Right lobe of liver (tissue), 6 donors: ENCODE measurements at regions not wholly inside any gene's neighbourhood (a gene's known extent, or its start where the extent isn't known, plus 50 kb on each side); places are given as distances from the start of the nearest gene placed in this dataset.

Experiments
- ATAC-seq, 4 donors: fragments of 200-7000 bp; cut with Tn5 transposase; one replicate each; pipeline ENCODE4 v1.9.1; 2020; ENCODE audit warnings: mild to moderate bottlenecking in 4 of 4, moderate library complexity in 4 of 4
- DNase-seq, 3 donors: peaks; one replicate each; pipeline ENCODE4 v3.0.0-alpha.2; 2020
- H3K27ac ChIP-seq, 3 donors: fragments of 200-600 bp; one replicate each; pipeline ENCODE4 v1.8.0; 2022
- H3K27me3 ChIP-seq, 2 donors: fragments of 200-600 bp; one replicate each; pipeline ENCODE4 v1.8.0; 2022
- H3K36me3 ChIP-seq, 4 donors: fragments of 200-600 bp; sonication (generic) in 1 of 4; one replicate each; pipeline versions ENCODE4 v1.5.1 to v1.8.0; 2017 to 2022; ENCODE audit warnings: control low read depth in 1 of 4
- H3K4me1 ChIP-seq, 4 donors: fragments of 200-600 bp; sonication (generic) in 1 of 4; one replicate each; pipeline versions ENCODE4 v1.5.1 to v1.8.0; 2017 to 2022; ENCODE audit warnings: control low read depth in 1 of 4
- H3K4me3 ChIP-seq, 3 donors: fragments of 200-600 bp; one replicate each; pipeline ENCODE4 v1.8.0; 2022
- H3K9me3 ChIP-seq, 4 donors: fragments of 200-600 bp; sonication (generic) in 1 of 4; one replicate each; pipeline versions ENCODE4 v1.5.1 to v1.8.0; 2017 to 2022; ENCODE audit warnings: control low read depth in 1 of 4
- POLR2A ChIP-seq: fragments of 450-650 bp; IDR thresholded peaks from one replicate; pipeline ENCODE4 v1.6.1; 2017; ENCODE audit warnings: antibody characterized with exemption, mild to moderate bottlenecking
- WGBS: methylation state at CpG from one replicate; pipeline ENCODE4 v1.1.6; 2018; ENCODE audit warnings: low coverage, low lambda C conversion rate; ENCODE audit not compliant: insufficient coverage; ENCODE audit errors: missing lambda C conversion rate; 5-methylcytosine and 5-hydroxymethylcytosine counted together
- intact Hi-C, 2 donors: fragments of 100-400 bp; cut with DNase I; formaldehyde crosslinking; loops; one replicate each; pipeline versions ENCODE4 v1.11.2 to v1.14.1; 2022
- TF ChIP-seq, protein P1 (sequence below), 4 donors: fragments of 200-600 bp in 3 of 4; fragments of 450-650 bp in 1 of 4; IDR thresholded peaks; one replicate each; pipeline versions ENCODE4 v1.5.1 to v1.8.0; 2016 to 2022; ENCODE audit warnings: antibody characterized with exemption in 4 of 4, mild to moderate bottlenecking in 2 of 4
- donor health status: DM: no; HTN: yes; CAD: no.
- donor health status: DM: no; HTN: no; CAD: no.
- donor health status: DM: no; HTN: no; CAD: no.
- donor health status: DM: no; HTN: yes; CAD: no.
- donor health status: DM: no; HTN: yes; CAD: no.

DNA sequence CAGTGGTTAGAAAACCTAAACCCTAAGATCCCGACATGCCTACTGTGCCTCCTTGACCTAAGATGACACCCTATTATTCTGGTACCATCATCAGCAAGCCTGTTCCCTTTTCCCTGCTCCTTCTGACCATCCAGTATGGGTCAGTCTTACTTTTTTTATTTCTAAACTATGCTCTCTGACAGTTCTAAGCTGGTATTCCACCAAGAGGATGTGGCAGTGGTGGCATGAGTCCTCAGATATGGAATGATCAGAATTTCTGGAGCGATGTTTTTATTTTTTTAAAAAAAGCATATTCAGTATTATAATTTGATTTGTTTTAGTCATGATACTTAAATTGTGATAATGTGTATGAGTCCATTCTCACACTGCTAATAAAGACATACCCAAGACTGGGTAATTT is 145.9 kb upstream of the LHCGR start:
- Histone ChIP-seq H3K36me3 (no peaks in the 10 kb centered on the region), H3K9me3 (no peaks in the 10 kb centered on the region), H3K4me1 (no peaks in the 10 kb centered on the region), H3K4me3 (no peak overlapping the region), H3K27me3 (no peaks in the 10 kb centered on the region), H3K27ac (no peak overlapping the region)
- 44% methylated on average over 2 of the region's 2 CpGs for WGBS
- DNase-seq (no peak), ATAC-seq (no peak)
- intact Hi-C loops, result no loop called here
- TF ChIP-seq POLR2A, result no peak
- TF ChIP-seq, protein P1, sequence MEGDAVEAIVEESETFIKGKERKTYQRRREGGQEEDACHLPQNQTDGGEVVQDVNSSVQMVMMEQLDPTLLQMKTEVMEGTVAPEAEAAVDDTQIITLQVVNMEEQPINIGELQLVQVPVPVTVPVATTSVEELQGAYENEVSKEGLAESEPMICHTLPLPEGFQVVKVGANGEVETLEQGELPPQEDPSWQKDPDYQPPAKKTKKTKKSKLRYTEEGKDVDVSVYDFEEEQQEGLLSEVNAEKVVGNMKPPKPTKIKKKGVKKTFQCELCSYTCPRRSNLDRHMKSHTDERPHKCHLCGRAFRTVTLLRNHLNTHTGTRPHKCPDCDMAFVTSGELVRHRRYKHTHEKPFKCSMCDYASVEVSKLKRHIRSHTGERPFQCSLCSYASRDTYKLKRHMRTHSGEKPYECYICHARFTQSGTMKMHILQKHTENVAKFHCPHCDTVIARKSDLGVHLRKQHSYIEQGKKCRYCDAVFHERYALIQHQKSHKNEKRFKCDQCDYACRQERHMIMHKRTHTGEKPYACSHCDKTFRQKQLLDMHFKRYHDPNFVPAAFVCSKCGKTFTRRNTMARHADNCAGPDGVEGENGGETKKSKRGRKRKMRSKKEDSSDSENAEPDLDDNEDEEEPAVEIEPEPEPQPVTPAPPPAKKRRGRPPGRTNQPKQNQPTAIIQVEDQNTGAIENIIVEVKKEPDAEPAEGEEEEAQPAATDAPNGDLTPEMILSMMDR (IDR thresholded peaks at IDR 0.05), result no peak

DNA sequence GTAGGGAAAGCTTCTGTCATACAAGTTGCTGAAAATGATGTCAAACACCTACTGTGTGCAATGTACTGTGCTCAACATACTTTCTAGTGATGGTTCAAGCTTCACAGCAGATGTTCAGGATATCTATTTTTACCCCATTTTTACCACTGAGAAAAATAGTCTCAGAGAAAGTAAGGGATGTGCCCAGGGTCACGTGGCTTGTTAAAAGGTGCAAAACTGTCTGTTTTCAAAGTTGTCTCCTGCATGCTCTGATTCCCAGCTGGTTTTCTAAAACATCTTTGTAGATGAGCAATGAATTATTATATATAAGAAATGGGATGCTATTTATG is 145.5 kb upstream of the LHCGR start:
- 40% methylated on average over 1 of the region's 1 CpG for WGBS
- H3K27ac ChIP-seq, result no peak overlapping the region

DNA sequence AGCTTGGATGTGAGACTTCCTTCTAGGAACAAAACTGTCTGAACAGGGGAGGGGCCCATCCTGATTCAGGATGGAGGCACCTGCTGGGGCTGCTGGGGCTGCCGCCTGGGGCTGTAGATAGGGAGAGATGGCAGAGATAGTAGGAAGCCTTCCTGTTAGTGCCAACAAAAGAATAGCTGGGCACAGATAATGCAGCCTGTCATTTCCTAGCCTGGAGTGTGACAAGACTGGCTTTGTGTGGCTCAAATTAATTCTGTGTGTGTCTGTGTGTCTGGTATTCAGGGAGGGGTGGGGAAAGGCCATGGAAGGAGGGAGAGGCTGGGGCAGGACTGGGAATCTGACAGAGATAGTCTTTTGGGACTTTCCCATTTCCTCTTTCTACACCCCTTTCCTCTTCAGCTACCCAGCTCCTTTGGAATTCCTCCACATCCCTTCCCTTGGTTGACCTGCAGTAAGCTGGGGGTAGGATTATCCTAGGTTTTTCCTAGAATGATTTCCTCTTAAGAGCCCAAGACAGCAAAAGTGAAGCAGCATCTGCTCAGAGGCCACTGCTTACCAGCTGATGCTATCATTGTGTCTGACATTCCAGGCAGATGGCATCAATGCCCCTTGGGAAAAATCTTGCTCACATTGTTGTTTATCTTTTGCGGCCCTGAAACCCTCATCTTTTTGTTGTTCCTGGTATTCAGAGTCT is 144.9 kb upstream of the LHCGR start:
- no peak overlapping the region for H3K4me3 ChIP-seq
- DNase-seq, result no peak
- WGBS, result 60% methylated on average over 1 of the region's 2 CpGs

More for the DNA sequence above, 145.5 kb upstream of the LHCGR start:
- intact Hi-C loops, result no loop called here
- no peak overlapping the region for H3K4me3 ChIP-seq
- no peaks in the 10 kb centered on the region for H3K4me1 ChIP-seq
- no peak for ATAC-seq
- H3K36me3 ChIP-seq, result no peaks in the 10 kb centered on the region
- no peaks in the 10 kb centered on the region for H3K27me3 ChIP-seq
- DNase-seq, result no peak
- TF ChIP-seq, protein P1 (IDR thresholded peaks at IDR 0.05), result no peak
- TF ChIP-seq POLR2A, result no peak
- no peaks in the 10 kb centered on the region for H3K9me3 ChIP-seq

DNA sequence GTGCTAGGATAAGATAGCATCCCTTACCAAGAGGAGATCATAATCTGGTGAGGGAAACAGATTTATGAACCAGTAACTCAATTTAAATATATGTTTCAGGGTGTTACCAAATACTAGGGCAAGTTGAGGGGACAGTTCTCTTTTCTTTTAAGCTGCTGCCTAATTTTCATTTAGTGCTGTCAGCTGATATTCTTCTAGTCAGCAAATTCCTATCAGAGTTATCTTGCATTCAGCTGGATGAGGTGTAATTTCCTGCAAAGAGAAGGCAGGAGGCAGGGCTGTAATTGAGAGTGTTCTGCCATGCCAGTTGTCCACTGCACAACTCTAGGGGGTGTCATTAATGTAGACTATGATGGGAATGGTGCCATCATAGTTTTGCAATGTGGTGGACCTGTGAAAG is 141.3 kb upstream of the LHCGR start:
- Histone ChIP-seq H3K9me3 (no peaks in the 10 kb centered on the region), H3K36me3 (no peaks in the 10 kb centered on the region), H3K27me3 (no peaks in the 10 kb centered on the region), H3K4me3 (no peak overlapping the region), H3K27ac (no peak overlapping the region), H3K4me1 (no peaks in the 10 kb centered on the region)
- intact Hi-C loops, result no loop called here
- DNase-seq (no peak), ATAC-seq (no peak)
- TF ChIP-seq, protein P1 (IDR thresholded peaks at IDR 0.05), result no peak
- TF ChIP-seq POLR2A, result no peak

More for the DNA sequence above, 144.9 kb upstream of the LHCGR start:
- no peaks in the 10 kb centered on the region for H3K36me3 ChIP-seq
- no peaks in the 10 kb centered on the region for H3K9me3 ChIP-seq
- TF ChIP-seq POLR2A, result no peak
- TF ChIP-seq, protein P1 (IDR thresholded peaks at IDR 0.05), result no peak
- H3K27me3 ChIP-seq, result no peaks in the 10 kb centered on the region
- H3K27ac ChIP-seq, result no peak overlapping the region
- no peaks in the 10 kb centered on the region for H3K4me1 ChIP-seq
- ATAC-seq, result no peak
- intact Hi-C loops, result no loop called here
